ENCODE measurements at regions not wholly inside any gene's neighbourhood (a gene's known extent, or its start where the extent isn't known, plus 50 kb on each side); places are given as distances from the start of the nearest gene placed in this dataset.

DNA sequence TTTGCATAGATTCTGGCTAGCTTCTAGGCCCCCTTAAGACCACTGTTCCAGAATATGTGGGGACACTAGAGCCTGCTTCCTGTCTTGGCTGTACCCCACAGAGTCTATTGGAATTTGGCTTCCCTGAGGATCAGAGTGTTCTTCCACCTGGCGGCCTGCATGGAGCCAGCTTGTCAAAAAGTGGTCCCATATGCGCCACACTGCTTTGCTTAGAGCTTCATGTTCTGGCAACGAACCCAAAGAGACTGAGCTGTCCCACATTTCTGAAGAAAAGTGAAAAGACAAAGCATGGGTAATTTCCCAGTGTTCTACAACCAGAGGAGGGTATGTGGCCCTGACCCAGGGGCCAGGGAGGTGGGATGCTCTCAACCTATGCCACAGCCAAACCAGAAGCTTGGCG is 52.7 kb upstream of the FZD7 start:
- Histone ChIP-seq H3K36me3 (ENCODE audit: control insufficient read depth, insufficient read depth, low read length) (no peaks in the 10 kb centered on the region), H3K9me3 (ENCODE audit: control insufficient read depth in 2 of 2, low read length in 2 of 2) (no peaks in the 10 kb centered on the region), H3K27ac (ENCODE audit: insufficient read depth, low read length, poor library complexity, severe bottlenecking) (no peak overlapping the region), H3K27me3 (ENCODE audit: control insufficient read depth, insufficient read depth, low read length) (no peaks in the 10 kb centered on the region), H3K4me1 (ENCODE audit: control insufficient read depth, insufficient read depth, low read length, poor library complexity, severe bottlenecking) (no peaks in the 10 kb centered on the region), H3K4me3 (ENCODE audit: low read depth, low read length) (no peak overlapping the region)
- DNase-seq (no peak), ATAC-seq (ENCODE audit: low read depth in 2 of 2) (no peak)
- peaks cover 4% of the 10 kb centered on the region for H3K27me3 Mint-ChIP-seq
- H3K4me1 Mint-ChIP-seq = no peaks in the 10 kb centered on the region
- no peak overlapping the region for H3K27ac Mint-ChIP-seq
- H3K4me3 Mint-ChIP-seq = no peak overlapping the region
- no peaks in the 10 kb centered on the region for H3K9me3 Mint-ChIP-seq
- H3K36me3 Mint-ChIP-seq = no peaks in the 10 kb centered on the region

DNA sequence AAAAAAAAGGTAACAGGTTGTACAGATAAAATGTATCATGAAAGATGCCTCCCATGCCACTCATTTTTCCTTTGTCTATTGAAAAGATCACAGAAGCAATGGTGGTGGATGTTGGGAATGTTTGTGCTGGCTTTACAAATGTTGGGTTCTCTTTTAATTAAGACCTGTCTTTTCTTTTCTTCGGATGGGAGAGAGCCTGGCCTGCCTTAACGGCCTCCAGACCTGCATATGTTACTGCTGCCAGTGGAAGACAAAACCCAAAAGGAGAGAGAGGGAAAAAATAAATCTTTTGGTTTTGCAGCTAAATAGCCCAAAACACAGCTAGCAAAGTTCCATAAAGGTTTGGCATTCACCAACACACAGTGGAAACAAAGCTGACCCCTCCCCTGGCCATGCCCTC is 50.5 kb upstream of the FZD7 start:
- Histone ChIP-seq H3K36me3 (ENCODE audit: control insufficient read depth, insufficient read depth, low read length) (no peaks in the 10 kb centered on the region), H3K4me1 (ENCODE audit: control insufficient read depth, insufficient read depth, low read length, poor library complexity, severe bottlenecking) (no peaks in the 10 kb centered on the region), H3K27ac (ENCODE audit: insufficient read depth, low read length, poor library complexity, severe bottlenecking) (no peak overlapping the region), H3K4me3 (ENCODE audit: low read depth, low read length) (no peak overlapping the region), H3K27me3 (ENCODE audit: control insufficient read depth, insufficient read depth, low read length) (no peaks in the 10 kb centered on the region), H3K9me3 (ENCODE audit: control insufficient read depth in 2 of 2, low read length in 2 of 2) (no peaks in the 10 kb centered on the region)
- H3K9me3 Mint-ChIP-seq = no peaks in the 10 kb centered on the region
- no peak for DNase-seq
- H3K4me3 Mint-ChIP-seq = no peak overlapping the region
- H3K27ac Mint-ChIP-seq = no peak overlapping the region
- ATAC-seq (ENCODE audit: low read depth in 2 of 2) = no peak
- no peaks in the 10 kb centered on the region for H3K27me3 Mint-ChIP-seq
- H3K4me1 Mint-ChIP-seq = no peaks in the 10 kb centered on the region
- H3K36me3 Mint-ChIP-seq = no peaks in the 10 kb centered on the region

DNA sequence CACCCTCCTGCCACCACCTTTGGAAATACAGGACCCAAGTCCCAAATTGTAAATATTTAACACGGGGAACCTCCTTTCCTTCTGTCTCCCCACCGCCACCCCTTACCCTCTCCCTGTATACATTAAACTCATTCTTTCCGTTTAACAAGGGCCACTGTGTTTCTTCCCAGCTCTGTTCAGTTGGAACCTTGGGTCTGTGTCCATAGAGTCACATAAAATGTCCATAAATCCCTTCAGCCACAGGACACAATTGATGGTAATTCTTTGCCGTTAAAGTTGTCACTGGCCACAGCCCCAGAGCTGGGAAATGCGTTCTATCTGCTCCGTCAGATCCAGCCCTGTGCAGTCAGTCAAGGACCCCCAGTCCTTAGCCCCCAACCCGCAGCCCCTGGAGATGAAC is 49.9 kb upstream of the FZD7 start:
- H3K4me3 Mint-ChIP-seq = no peak overlapping the region
- H3K9me3 ChIP-seq (ENCODE audit: control insufficient read depth in 2 of 2, low read length in 2 of 2) = no peaks in the 10 kb centered on the region
- no peak overlapping the region for H3K27ac Mint-ChIP-seq
- no peaks in the 10 kb centered on the region for H3K36me3 ChIP-seq (ENCODE audit: control insufficient read depth, insufficient read depth, low read length)
- H3K4me3 ChIP-seq (ENCODE audit: low read depth, low read length) = no peak overlapping the region
- H3K9me3 Mint-ChIP-seq = no peaks in the 10 kb centered on the region
- H3K36me3 Mint-ChIP-seq = no peaks in the 10 kb centered on the region
- no peaks in the 10 kb centered on the region for H3K4me1 Mint-ChIP-seq
- H3K27me3 ChIP-seq (ENCODE audit: control insufficient read depth, insufficient read depth, low read length) = no peaks in the 10 kb centered on the region
- ATAC-seq (ENCODE audit: low read depth in 2 of 2) (no peak), DNase-seq (no peak)
- no peaks in the 10 kb centered on the region for H3K27me3 Mint-ChIP-seq
- H3K4me1 ChIP-seq (ENCODE audit: control insufficient read depth, insufficient read depth, low read length, poor library complexity, severe bottlenecking) = no peaks in the 10 kb centered on the region
- no peak overlapping the region for H3K27ac ChIP-seq (ENCODE audit: insufficient read depth, low read length, poor library complexity, severe bottlenecking)

Measured in CD4-positive, CD25-positive, alpha-beta regulatory T cell (primary cell).